NCI-H128 (cell line): ENCODE measurements at regions not wholly inside any gene's neighbourhood (a gene's known extent, or its start where the extent isn't known, plus 50 kb on each side); places are given as distances from the start of the nearest gene placed in this dataset.
"Not testable (repeated sequence)": the region's sequence is repeated elsewhere in the genome, so short reads cannot be mapped to it uniquely, and the experiment has no call there.

Experiments used
- DNase-seq: peaks from one replicate; lab custom pipeline; 2025; ENCODE audit not compliant: unreplicated experiment; lab: John Stamatoyannopoulos, UW

- DNase-seq, result not testable (repeated sequence)
Observed at GRCh38 chr21:25531538-25532250, 75.6 kb downstream of the MRPL39 start.

GRCh38 chr21:25528515-25528914, 78.8 kb downstream of the MRPL39 start:
- DNase-seq, result no peak

- no peak for DNase-seq
Observed at GRCh38 chr21:25518491-25518911, 88.8 kb downstream of the MRPL39 start.

GRCh38 chr21:25515484-25516405, 91.5 kb downstream of the MRPL39 start:
- no peak for DNase-seq

GRCh38 chr21:25513810-25514209, 93.5 kb downstream of the MRPL39 start:
- DNase-seq, result no peak

- no peak for DNase-seq
Observed at GRCh38 chr21:25512095-25513081, 94.9 kb downstream of the MRPL39 start.

GRCh38 chr21:25509862-25510261, 97.4 kb downstream of the MRPL39 start:
- DNase-seq, result no peak

GRCh38 chr21:25508364-25508763, 98.9 kb downstream of the MRPL39 start:
- DNase-seq, result no peak

- no peak for DNase-seq
Observed at GRCh38 chr21:25507522-25507921, 99.8 kb downstream of the MRPL39 start.

- DNase-seq, result no peak
Observed at GRCh38 chr21:25506887-25507286, 100.4 kb downstream of the MRPL39 start.

- DNase-seq, result no peak
Observed at GRCh38 chr21:25506261-25506660, 101.0 kb downstream of the MRPL39 start.

- DNase-seq, result no peak
Observed at GRCh38 chr21:25503981-25504380, 103.3 kb downstream of the MRPL39 start.

GRCh38 chr21:25501996-25502665, 105.2 kb downstream of the MRPL39 start:
- no peak for DNase-seq

GRCh38 chr21:25501462-25501861, 105.8 kb downstream of the MRPL39 start:
- no peak for DNase-seq

- DNase-seq, result no peak
Observed at GRCh38 chr21:25500598-25500997, 106.7 kb downstream of the MRPL39 start.

- no peak for DNase-seq
Observed at GRCh38 chr21:25496825-25497482, 110.3 kb downstream of the MRPL39 start.

- no peak for DNase-seq
Observed at GRCh38 chr21:25494804-25495203, 112.5 kb downstream of the MRPL39 start.

GRCh38 chr21:25493722-25494121, 113.6 kb downstream of the MRPL39 start:
- DNase-seq, result no peak

- no peak for DNase-seq
Observed at GRCh38 chr21:25491267-25491666, 116.0 kb downstream of the MRPL39 start.

GRCh38 chr21:25490742-25491141, 116.5 kb downstream of the MRPL39 start:
- DNase-seq, result no peak
